ENCODE measurements at regions not wholly inside any gene's neighbourhood (a gene's known extent, or its start where the extent isn't known, plus 50 kb on each side); places are given as distances from the start of the nearest gene placed in this dataset.
"Not testable (repeated sequence)": the region's sequence is repeated elsewhere in the genome, so short reads cannot be mapped to it uniquely, and the experiment has no call there.

DNA sequence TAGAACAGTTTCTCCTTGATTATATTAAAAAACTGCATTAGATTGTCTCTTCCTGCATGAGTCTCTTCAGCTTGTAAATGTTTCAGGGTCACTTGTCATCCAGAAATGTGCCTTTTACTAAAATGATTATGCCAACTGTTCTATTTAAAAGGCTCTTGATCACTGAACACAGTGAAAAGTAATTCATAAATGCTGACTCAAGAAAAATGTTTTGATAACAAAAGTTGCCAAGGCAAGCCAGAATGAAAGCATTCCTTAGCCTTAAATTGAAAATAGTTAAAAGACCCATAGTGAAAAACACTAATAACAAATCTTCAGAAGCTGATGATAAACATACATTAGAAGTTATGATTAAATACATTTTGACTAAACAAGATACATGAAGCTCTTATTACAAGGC lies 356.0 kb upstream of the KIF2B start:
- H3K4me3 ChIP-seq (ENCODE audit: low read depth, low read length) = no peak overlapping the region
- in situ Hi-C loops (cut with HindIII; ENCODE audit: low pct_ligation_motif_present, low sequenced_read_pairs) = no loop called here
- no peak overlapping the region for H3K27ac ChIP-seq
- H3K27me3 ChIP-seq (replicated peaks) = no peaks in the 10 kb centered on the region
- no peak for DNase-seq
- no peaks in the 10 kb centered on the region for H3K36me3 ChIP-seq (replicated peaks)
- no peak for TF ChIP-seq CTCF (IDR thresholded peaks at IDR 0.05; ENCODE audit: low read depth, low read length, missing control alignments)

GRCh38 chr17:53464396-53464795 lies 358.3 kb upstream of the KIF2B start:
- H3K27me3 ChIP-seq (replicated peaks); H3K36me3 ChIP-seq (replicated peaks); in situ Hi-C loops (cut with HindIII; ENCODE audit: low pct_ligation_motif_present, low sequenced_read_pairs); H3K27ac ChIP-seq; DNase-seq; H3K4me3 ChIP-seq (ENCODE audit: low read depth, low read length): not testable (repeated sequence)

GRCh38 chr17:53463363-53463762 lies 359.4 kb upstream of the KIF2B start:
- no peak for DNase-seq
- Histone ChIP-seq H3K36me3 (replicated peaks) (no peaks in the 10 kb centered on the region), H3K27me3 (replicated peaks) (no peaks in the 10 kb centered on the region), H3K27ac (no peak overlapping the region), H3K4me3 (ENCODE audit: low read depth, low read length) (no peak overlapping the region)
- in situ Hi-C loops (cut with HindIII; ENCODE audit: low pct_ligation_motif_present, low sequenced_read_pairs) = no loop called here
- TF ChIP-seq CTCF (IDR thresholded peaks at IDR 0.05; ENCODE audit: low read depth, low read length, missing control alignments) = no peak

DNA sequence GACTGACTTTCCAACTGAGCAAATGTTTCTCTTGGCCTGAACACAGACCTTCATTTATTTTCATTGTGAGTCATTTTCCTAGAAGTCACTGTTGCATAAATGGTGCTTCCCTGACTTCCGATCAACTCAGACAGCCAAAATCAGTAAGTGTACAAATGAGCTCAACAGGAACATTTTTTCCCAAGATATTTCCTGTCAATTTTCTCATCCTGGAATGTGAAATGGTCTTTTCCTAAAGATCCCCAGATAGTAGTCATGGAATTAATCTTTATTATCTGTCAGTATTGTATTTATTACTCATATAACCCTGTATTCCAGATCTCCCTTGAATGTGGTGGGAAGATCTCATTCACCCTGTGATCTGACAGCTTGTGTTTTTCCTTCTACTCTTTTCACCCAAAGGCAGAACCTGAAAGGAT lies 360.3 kb upstream of the KIF2B start:
- Histone ChIP-seq H3K36me3 (replicated peaks) (no peaks in the 10 kb centered on the region), H3K27me3 (replicated peaks) (no peaks in the 10 kb centered on the region), H3K27ac (no peak overlapping the region), H3K4me3 (ENCODE audit: low read depth, low read length) (no peak overlapping the region)
- in situ Hi-C loops (cut with HindIII; ENCODE audit: low pct_ligation_motif_present, low sequenced_read_pairs) = no loop called here
- no peak for TF ChIP-seq CTCF (IDR thresholded peaks at IDR 0.05; ENCODE audit: low read depth, low read length, missing control alignments)
- DNase-seq = no peak

DNA sequence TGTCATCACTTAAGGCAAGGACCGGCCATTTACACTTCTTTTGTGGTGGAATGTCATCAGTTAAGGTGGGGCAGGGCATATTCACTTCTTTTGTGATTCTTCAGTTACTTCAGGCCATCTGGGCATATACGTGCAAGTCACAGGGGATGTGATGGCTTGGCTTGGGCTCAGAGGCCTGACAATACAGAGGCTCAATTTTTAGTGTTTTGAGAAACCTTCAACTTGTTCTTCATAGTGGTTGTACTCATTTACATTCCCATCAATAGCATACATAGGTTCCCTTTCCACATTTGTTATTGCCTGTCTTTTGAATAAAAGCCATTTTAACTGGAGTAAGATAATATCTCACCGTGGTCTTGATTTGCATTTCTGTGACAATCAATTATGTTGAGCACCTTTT lies 366.8 kb upstream of the KIF2B start:
- H3K27me3 ChIP-seq (replicated peaks); in situ Hi-C loops (cut with HindIII; ENCODE audit: low pct_ligation_motif_present, low sequenced_read_pairs); H3K27ac ChIP-seq; H3K4me3 ChIP-seq (ENCODE audit: low read depth, low read length); DNase-seq; H3K36me3 ChIP-seq (replicated peaks): not testable (repeated sequence)

GRCh38 chr17:53454337-53454736 lies 368.4 kb upstream of the KIF2B start:
- no peak for DNase-seq
- Histone ChIP-seq H3K27me3 (replicated peaks) (no peaks in the 10 kb centered on the region), H3K36me3 (replicated peaks) (no peaks in the 10 kb centered on the region), H3K4me3 (ENCODE audit: low read depth, low read length) (no peak overlapping the region), H3K27ac (no peak overlapping the region)
- in situ Hi-C loops (cut with HindIII; ENCODE audit: low pct_ligation_motif_present, low sequenced_read_pairs) = no loop called here
- TF ChIP-seq CTCF (IDR thresholded peaks at IDR 0.05; ENCODE audit: low read depth, low read length, missing control alignments) = no peak

GRCh38 chr17:53449324-53449723 lies 373.4 kb upstream of the KIF2B start:
- DNase-seq = no peak
- in situ Hi-C loops (cut with HindIII; ENCODE audit: low pct_ligation_motif_present, low sequenced_read_pairs) = no loop called here
- Histone ChIP-seq H3K27me3 (replicated peaks) (no peaks in the 10 kb centered on the region), H3K36me3 (replicated peaks) (no peaks in the 10 kb centered on the region), H3K4me3 (ENCODE audit: low read depth, low read length) (no peak overlapping the region), H3K27ac (no peak overlapping the region)
- no peak for TF ChIP-seq CTCF (IDR thresholded peaks at IDR 0.05; ENCODE audit: low read depth, low read length, missing control alignments)
